RWPE2 (cell line): ENCODE measurements at regions not wholly inside any gene's neighbourhood (a gene's known extent, or its start where the extent isn't known, plus 50 kb on each side); places are given as distances from the start of the nearest gene placed in this dataset.

ENCODE experiments used
- ATAC-seq: fragments of 200-7000 bp; cut with Tn5 transposase; 3 replicates; pipeline ENCODE4 v1.9.1; 2021; ENCODE audit warnings: low read depth
- DNase-seq: peaks from one replicate; pipeline ENCODE4 v3.0.0-alpha.2; 2020; ENCODE audit warnings: low spot score
- H3K27ac ChIP-seq: fragments of 450-650 bp; 2 replicates; pipeline ENCODE4 v1.5.1; 2017; ENCODE audit warnings: mild to moderate bottlenecking; ENCODE audit not compliant: poor library complexity, severe bottlenecking
- H3K27me3 ChIP-seq: fragments of 250-450 bp; sonication (Bioruptor Pico); 2 replicates; pipeline ENCODE4 v1.5.1; 2021; ENCODE audit warnings: mild to moderate bottlenecking, moderate library complexity; ENCODE audit not compliant: insufficient read depth, poor library complexity, severe bottlenecking
- H3K36me3 ChIP-seq: fragments of 250-450 bp; sonication (Bioruptor Pico); 2 replicates; pipeline ENCODE4 v1.5.1; 2020; ENCODE audit warnings: low read depth, mild to moderate bottlenecking, moderate library complexity
- H3K4me1 ChIP-seq: fragments of 250-450 bp; sonication (Bioruptor Pico); 2 replicates; pipeline ENCODE4 v1.5.1; 2021; ENCODE audit warnings: mild to moderate bottlenecking, moderate library complexity; ENCODE audit not compliant: insufficient read depth, poor library complexity, severe bottlenecking
- H3K4me3 ChIP-seq: fragments of 250-450 bp; sonication (Bioruptor Pico); 2 replicates; pipeline ENCODE4 v1.5.1; 2021; ENCODE audit warnings: mild to moderate bottlenecking, moderate library complexity; ENCODE audit not compliant: severe bottlenecking
- H3K9me3 ChIP-seq: fragments of 250-450 bp; sonication (Bioruptor Pico); 2 replicates; pipeline ENCODE4 v1.5.1; 2021; ENCODE audit warnings: mild to moderate bottlenecking, moderate library complexity; ENCODE audit not compliant: severe bottlenecking
- CTCF ChIP-seq: fragments of 450-650 bp; IDR thresholded peaks from one replicate; pipeline ENCODE4 v1.5.1; 2017; ENCODE audit warnings: mild to moderate bottlenecking, moderate library complexity; ENCODE audit not compliant: poor library complexity, severe bottlenecking

GRCh38 chr6:164807125-164807524 is 502.3 kb downstream of the C6orf118 start:
- Histone ChIP-seq H3K4me1 (no peaks in the 10 kb centered on the region), H3K27ac (no peak overlapping the region), H3K36me3 (no peaks in the 10 kb centered on the region), H3K4me3 (no peak overlapping the region), H3K9me3 (no peaks in the 10 kb centered on the region), H3K27me3 (no peaks in the 10 kb centered on the region)
- DNase-seq (no peak), ATAC-seq (no peak)
- no peak for TF ChIP-seq CTCF

- DNase-seq (no peak), ATAC-seq (no peak)
- TF ChIP-seq CTCF: no peak
- Histone ChIP-seq H3K9me3 (peaks cover 3% of the 10 kb centered on the region), H3K4me1 (no peaks in the 10 kb centered on the region), H3K27ac (no peak overlapping the region), H3K27me3 (no peaks in the 10 kb centered on the region), H3K4me3 (no peak overlapping the region), H3K36me3 (no peaks in the 10 kb centered on the region)
Measured at GRCh38 chr6:164795056-164795815, 514.2 kb downstream of the C6orf118 start.

GRCh38 chr6:164792666-164793065 is 516.7 kb downstream of the C6orf118 start:
- no peak for ATAC-seq
- Histone ChIP-seq H3K36me3 (no peaks in the 10 kb centered on the region), H3K27me3 (no peaks in the 10 kb centered on the region), H3K4me1 (no peaks in the 10 kb centered on the region), H3K27ac (no peak overlapping the region), H3K4me3 (no peak overlapping the region), H3K9me3 (peaks cover 3% of the 10 kb centered on the region)
- no peak for TF ChIP-seq CTCF
- DNase-seq: no peak

GRCh38 chr6:164791498-164791897 is 517.9 kb downstream of the C6orf118 start:
- DNase-seq (no peak), ATAC-seq (no peak)
- Histone ChIP-seq H3K27me3 (no peaks in the 10 kb centered on the region), H3K36me3 (no peaks in the 10 kb centered on the region), H3K27ac (no peak overlapping the region), H3K9me3 (peaks cover 3% of the 10 kb centered on the region), H3K4me3 (no peak overlapping the region), H3K4me1 (no peaks in the 10 kb centered on the region)
- no peak for TF ChIP-seq CTCF

- ATAC-seq (no peak), DNase-seq (no peak)
- no peak overlapping the region for H3K4me3 ChIP-seq
Measured at GRCh38 chr6:164763788-164764187, 545.6 kb downstream of the C6orf118 start.

More at GRCh38 chr6:164763788-164764187, 545.6 kb downstream of the C6orf118 start:
- TF ChIP-seq CTCF: no peak
- no peaks in the 10 kb centered on the region for H3K27me3 ChIP-seq
- H3K36me3 ChIP-seq: no peaks in the 10 kb centered on the region
- peaks cover 4% of the 10 kb centered on the region for H3K9me3 ChIP-seq
- no peak overlapping the region for H3K27ac ChIP-seq
- H3K4me1 ChIP-seq: no peaks in the 10 kb centered on the region
